ENCODE measurements at regions not wholly inside any gene's neighbourhood (a gene's known extent, or its start where the extent isn't known, plus 50 kb on each side); places are given as distances from the start of the nearest gene placed in this dataset.

DNA sequence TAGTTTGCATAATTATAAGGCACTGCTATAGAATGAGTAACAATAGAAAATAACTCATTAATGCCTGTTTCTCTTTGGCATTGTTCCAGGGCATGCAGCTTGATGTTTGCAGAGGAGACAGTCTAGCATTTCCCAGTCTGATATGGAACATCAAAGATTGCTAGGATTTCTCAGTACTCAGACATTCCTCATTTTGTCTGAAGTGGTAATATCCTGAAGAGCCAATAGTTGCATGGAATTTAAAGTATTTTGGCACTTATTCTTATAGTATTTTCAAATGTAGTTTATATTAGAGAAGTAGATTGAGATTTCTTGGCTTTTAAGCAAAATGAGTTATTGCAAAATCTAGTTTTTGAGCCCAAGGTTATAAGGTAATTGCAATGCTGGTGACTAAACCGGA lies 337.3 kb upstream of the E2F7 start:
- Mint-ChIP-seq H3K9me3 (peaks cover 0 to 4% (median 0%) of the 10 kb centered on the region in 8 donors), H3K4me3 (no peak overlapping the region), H3K4me1 (no peaks in the 10 kb centered on the region), H3K27ac (no peak overlapping the region), H3K36me3 (no peaks in the 10 kb centered on the region), H3K27me3 (no peaks in the 10 kb centered on the region)
- no peaks in the 10 kb centered on the region for H3K4me1 ChIP-seq (ENCODE audit: insufficient read depth, low read length)
- no peak overlapping the region for H3K27ac ChIP-seq (ENCODE audit: low read depth, low read length)
- ChIA-PET CTCF (ENCODE audit: partially characterized antibody) (no interaction called here), POLR2A (ENCODE audit: partially characterized antibody) (no interaction called here)
- no peaks in the 10 kb centered on the region for H3K27me3 ChIP-seq (ENCODE audit: insufficient read depth, low read length)
- H3K36me3 ChIP-seq (ENCODE audit: insufficient read depth, low read length), result no peaks in the 10 kb centered on the region
- intact Hi-C loops (cut with micrococcal nuclease), result no loop called here
- DNase-seq, result no peak
- no peaks in the 10 kb centered on the region for H3K9me3 ChIP-seq (ENCODE audit: control insufficient read depth in 1 of 2, low read length in 2 of 2)
- no peak overlapping the region for H3K4me3 ChIP-seq (ENCODE audit: low read length in 2 of 2)

DNA sequence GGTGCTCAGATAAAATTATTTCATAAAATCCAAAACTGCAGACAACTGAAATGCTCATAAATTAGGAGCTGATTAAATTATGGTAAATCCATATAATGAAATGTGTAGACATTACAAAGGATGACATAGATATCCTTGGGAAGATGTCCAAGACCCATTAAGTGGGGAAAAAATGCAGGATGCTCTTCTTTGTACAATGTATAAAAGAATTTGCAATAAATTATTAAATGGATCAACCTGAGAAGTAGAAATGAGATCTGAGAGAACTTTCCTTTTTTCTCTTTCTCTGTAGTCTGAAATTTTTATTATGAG lies 336.4 kb upstream of the E2F7 start:
- Mint-ChIP-seq H3K4me3 (no peak overlapping the region), H3K36me3 (no peaks in the 10 kb centered on the region), H3K27me3 (no peaks in the 10 kb centered on the region), H3K9me3 (peaks cover 0 to 8% (median under 1%) of the 10 kb centered on the region in 8 donors), H3K27ac (no peak overlapping the region), H3K4me1 (no peaks in the 10 kb centered on the region)
- Histone ChIP-seq H3K4me3 (ENCODE audit: low read length in 2 of 2) (no peak overlapping the region), H3K27ac (ENCODE audit: low read depth, low read length) (no peak overlapping the region), H3K4me1 (ENCODE audit: insufficient read depth, low read length) (no peaks in the 10 kb centered on the region), H3K36me3 (ENCODE audit: insufficient read depth, low read length) (no peaks in the 10 kb centered on the region), H3K9me3 (ENCODE audit: control insufficient read depth in 1 of 2, low read length in 2 of 2) (no peaks in the 10 kb centered on the region), H3K27me3 (ENCODE audit: insufficient read depth, low read length) (no peaks in the 10 kb centered on the region)
- POLR2A ChIA-PET (ENCODE audit: partially characterized antibody), result no interaction called here
- intact Hi-C loops (cut with micrococcal nuclease), result no loop called here
- DNase-seq, result no peak
- CTCF ChIA-PET (ENCODE audit: partially characterized antibody), result no interaction called here

DNA sequence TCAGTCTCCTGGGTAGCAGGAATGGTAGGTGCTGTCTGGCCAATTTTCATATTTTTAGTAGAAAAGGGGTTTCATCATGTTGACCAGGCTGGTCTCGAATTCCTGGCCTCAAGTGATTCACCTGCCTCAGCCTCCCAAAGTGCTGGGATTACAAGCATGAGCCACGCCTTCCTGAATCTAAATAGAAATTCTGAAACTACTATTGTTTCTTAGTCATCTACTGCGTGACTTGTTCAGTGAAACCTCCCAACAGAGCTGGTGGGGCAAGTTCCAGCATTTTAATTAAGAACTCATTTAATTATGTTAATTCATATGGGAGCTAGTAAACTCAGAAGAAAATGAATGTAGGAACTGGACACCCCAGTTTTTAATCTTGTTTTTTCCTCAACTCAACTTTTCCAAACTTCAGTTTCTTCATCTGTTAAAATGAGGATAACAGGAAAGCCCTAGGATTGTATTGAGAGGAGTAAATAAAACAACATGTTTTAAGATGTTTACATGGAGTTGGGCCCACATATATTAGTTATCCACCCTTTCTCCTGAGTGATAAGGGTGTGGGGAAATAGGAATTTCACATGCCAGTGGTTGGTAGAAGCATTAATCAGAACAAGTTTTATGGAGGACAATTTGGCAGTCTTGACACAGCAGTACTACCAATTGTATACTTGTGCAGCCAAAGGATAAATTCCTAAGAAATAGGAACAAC lies 335.8 kb upstream of the E2F7 start:
- Mint-ChIP-seq H3K4me1 (no peaks in the 10 kb centered on the region), H3K36me3 (no peaks in the 10 kb centered on the region), H3K27ac (no peak overlapping the region), H3K4me3 (no peak overlapping the region), H3K27me3 (no peaks in the 10 kb centered on the region), H3K9me3 (peaks cover 0 to 8% (median under 1%) of the 10 kb centered on the region in 8 donors)
- Histone ChIP-seq H3K4me3 (ENCODE audit: low read length in 2 of 2) (no peak overlapping the region), H3K4me1 (ENCODE audit: insufficient read depth, low read length) (no peaks in the 10 kb centered on the region), H3K27ac (ENCODE audit: low read depth, low read length) (no peak overlapping the region), H3K9me3 (ENCODE audit: control insufficient read depth in 1 of 2, low read length in 2 of 2) (no peaks in the 10 kb centered on the region), H3K36me3 (ENCODE audit: insufficient read depth, low read length) (no peaks in the 10 kb centered on the region), H3K27me3 (ENCODE audit: insufficient read depth, low read length) (no peaks in the 10 kb centered on the region)
- no peak for DNase-seq
- CTCF ChIA-PET (ENCODE audit: partially characterized antibody), result no interaction called here
- POLR2A ChIA-PET (ENCODE audit: partially characterized antibody), result no interaction called here
- intact Hi-C loops (cut with micrococcal nuclease), result no loop called here

DNA sequence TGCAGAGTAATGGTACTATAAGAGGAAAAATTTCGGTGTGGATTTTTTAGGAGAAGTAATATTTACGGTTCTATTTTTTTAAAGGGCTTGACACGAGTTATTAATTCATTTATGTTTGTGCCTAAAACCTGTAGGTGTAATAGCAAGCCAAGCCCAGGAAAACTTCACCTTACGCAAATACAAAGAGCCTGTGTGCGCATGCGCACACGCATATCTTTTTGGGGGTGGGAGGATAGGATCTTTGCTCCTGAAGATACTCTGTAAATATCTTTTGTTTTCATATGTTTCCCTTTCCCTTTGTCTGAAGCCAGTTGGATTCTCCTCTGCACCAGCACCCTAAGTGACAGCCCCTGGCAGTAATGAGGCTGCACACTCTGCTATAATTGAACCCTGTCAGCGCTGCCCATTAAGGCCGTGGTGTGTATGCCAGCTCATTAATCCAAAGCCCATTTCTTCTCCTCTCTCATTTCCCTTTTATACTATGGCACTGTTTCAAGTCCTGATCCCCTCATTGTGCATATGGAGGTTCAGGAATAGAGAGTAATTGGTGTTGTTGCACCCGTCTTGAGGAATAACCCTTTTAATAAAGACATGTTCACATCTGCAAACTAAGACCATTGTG lies 327.2 kb upstream of the E2F7 start:
- no peak overlapping the region for H3K27ac ChIP-seq (ENCODE audit: low read depth, low read length)
- CTCF ChIA-PET (ENCODE audit: partially characterized antibody), result no interaction called here
- intact Hi-C loops (cut with micrococcal nuclease), result no loop called here
- POLR2A ChIA-PET (ENCODE audit: partially characterized antibody), result no interaction called here
- Mint-ChIP-seq H3K36me3 (no peaks in the 10 kb centered on the region), H3K4me1 (no peaks in the 10 kb centered on the region), H3K4me3 (no peak overlapping the region), H3K9me3 (peaks cover 0 to 6% (median 1%) of the 10 kb centered on the region in 8 donors), H3K27me3 (no peaks in the 10 kb centered on the region), H3K27ac (no peak overlapping the region)
- no peaks in the 10 kb centered on the region for H3K27me3 ChIP-seq (ENCODE audit: insufficient read depth, low read length)
- H3K4me3 ChIP-seq (ENCODE audit: low read length in 2 of 2), result no peak overlapping the region
- no peaks in the 10 kb centered on the region for H3K36me3 ChIP-seq (ENCODE audit: insufficient read depth, low read length)
- no peaks in the 10 kb centered on the region for H3K4me1 ChIP-seq (ENCODE audit: insufficient read depth, low read length)
- no peak for DNase-seq
- H3K9me3 ChIP-seq (ENCODE audit: control insufficient read depth in 1 of 2, low read length in 2 of 2), result no peaks in the 10 kb centered on the region

DNA sequence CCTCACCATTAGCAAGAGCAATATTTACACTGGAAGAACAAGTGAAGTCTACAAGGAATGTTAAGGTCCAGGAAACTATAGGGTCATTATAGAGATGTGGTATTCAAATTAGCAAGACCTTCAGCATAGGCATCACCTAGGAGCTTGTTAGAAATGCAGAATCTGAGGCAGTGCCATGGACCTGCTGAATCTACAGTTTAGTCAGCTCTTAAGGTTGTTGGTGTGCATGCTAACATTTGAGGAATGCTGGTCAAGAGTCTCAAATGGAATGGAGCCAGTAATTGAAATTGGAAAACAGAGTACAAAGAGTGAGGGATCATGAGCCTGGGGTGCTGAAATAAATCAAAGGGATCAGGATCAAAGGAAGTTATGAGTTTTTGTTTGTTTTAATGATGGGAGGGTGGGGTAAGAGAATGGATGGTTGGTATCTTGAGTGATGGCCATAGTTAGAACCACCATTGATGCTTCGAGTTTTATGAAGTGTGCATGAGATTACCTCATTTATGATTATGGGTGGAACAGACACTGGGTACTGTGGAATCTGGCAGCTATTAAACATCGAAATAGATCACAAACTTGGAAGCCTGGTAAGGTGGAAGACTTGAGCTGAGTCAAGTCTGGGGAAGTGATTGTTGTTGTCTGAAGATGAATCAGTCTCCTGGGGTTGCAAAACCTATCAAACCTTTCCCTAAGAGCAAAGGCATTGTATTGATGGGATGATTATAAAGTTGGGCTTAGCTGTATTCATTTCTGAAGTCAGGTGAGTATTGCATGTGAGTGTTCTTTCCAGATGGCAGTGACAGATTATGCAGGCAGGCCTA lies 323.3 kb upstream of the E2F7 start:
- peaks cover 0 to 6% (median 1%) of the 10 kb centered on the region in 8 donors for H3K9me3 Mint-ChIP-seq
- POLR2A ChIA-PET (ENCODE audit: partially characterized antibody), result no interaction called here
- intact Hi-C loops (cut with micrococcal nuclease), result no loop called here

DNA sequence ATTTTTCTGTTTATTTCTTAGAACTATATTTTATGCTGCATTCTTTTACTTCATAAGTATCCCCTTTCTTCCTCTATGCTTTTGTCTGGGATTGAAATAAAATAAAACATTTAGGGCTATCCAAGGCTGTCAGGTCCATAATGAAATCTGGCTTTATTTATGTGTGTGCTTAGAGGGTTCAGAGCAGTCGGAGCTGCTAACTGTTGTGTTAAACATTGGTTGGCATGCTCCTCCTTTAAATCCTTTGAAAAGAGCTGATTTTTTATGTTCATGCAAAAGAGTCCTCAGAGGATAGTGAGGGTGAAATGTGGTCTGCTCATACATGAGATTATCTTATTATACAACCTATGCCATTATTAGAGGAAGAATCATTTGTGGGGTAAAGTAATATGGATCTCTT lies 322.3 kb upstream of the E2F7 start:
- H3K4me3 Mint-ChIP-seq, result no peak overlapping the region
- POLR2A ChIA-PET (ENCODE audit: partially characterized antibody), result no interaction called here

More for the DNA sequence above, 323.3 kb upstream of the E2F7 start:
- no peak overlapping the region for H3K27ac ChIP-seq (ENCODE audit: low read depth, low read length)
- H3K36me3 ChIP-seq (ENCODE audit: insufficient read depth, low read length), result no peaks in the 10 kb centered on the region
- Mint-ChIP-seq H3K4me1 (no peaks in the 10 kb centered on the region), H3K27me3 (no peaks in the 10 kb centered on the region), H3K4me3 (no peak overlapping the region), H3K27ac (no peak overlapping the region), H3K36me3 (no peaks in the 10 kb centered on the region)
- CTCF ChIA-PET (ENCODE audit: partially characterized antibody), result no interaction called here
- H3K27me3 ChIP-seq (ENCODE audit: insufficient read depth, low read length), result no peaks in the 10 kb centered on the region
- no peaks in the 10 kb centered on the region for H3K9me3 ChIP-seq (ENCODE audit: control insufficient read depth in 1 of 2, low read length in 2 of 2)
- DNase-seq, result no peak
- no peaks in the 10 kb centered on the region for H3K4me1 ChIP-seq (ENCODE audit: insufficient read depth, low read length)
- H3K4me3 ChIP-seq (ENCODE audit: low read length in 2 of 2), result no peak overlapping the region

DNA sequence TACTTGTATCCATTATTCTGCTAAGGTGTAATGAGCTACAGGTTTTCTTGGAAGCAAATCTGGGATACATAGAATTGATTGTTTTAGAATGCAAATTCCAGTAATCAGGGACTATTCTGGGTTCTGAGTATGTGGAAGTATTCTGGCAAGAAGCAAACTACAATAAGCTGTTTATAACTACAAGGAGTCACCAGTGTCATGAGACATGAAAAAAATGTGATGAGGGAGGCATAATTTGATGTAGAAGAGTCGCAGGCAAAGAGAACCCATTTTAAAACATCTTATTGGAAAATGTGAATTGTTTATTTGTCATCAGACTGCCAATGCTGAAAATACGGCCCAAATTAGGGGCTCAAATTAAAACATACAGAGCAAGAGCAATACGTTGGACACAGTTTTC lies 321.8 kb upstream of the E2F7 start:
- Histone ChIP-seq H3K27ac (ENCODE audit: low read depth, low read length) (no peak overlapping the region), H3K4me1 (ENCODE audit: insufficient read depth, low read length) (no peaks in the 10 kb centered on the region), H3K27me3 (ENCODE audit: insufficient read depth, low read length) (no peaks in the 10 kb centered on the region), H3K9me3 (ENCODE audit: control insufficient read depth in 1 of 2, low read length in 2 of 2) (no peaks in the 10 kb centered on the region), H3K36me3 (ENCODE audit: insufficient read depth, low read length) (no peaks in the 10 kb centered on the region), H3K4me3 (ENCODE audit: low read length in 2 of 2) (no peak overlapping the region)
- intact Hi-C loops (cut with micrococcal nuclease), result no loop called here
- H3K27me3 Mint-ChIP-seq, result no peaks in the 10 kb centered on the region
- no peaks in the 10 kb centered on the region for H3K4me1 Mint-ChIP-seq
- no peak overlapping the region for H3K4me3 Mint-ChIP-seq
- ChIA-PET CTCF (ENCODE audit: partially characterized antibody) (interaction anchor here (1.0 kb wide), 1 partner anchor 34 kb away, joined by 3 read pairs; no protein-coding TSS in a partner anchor), POLR2A (ENCODE audit: partially characterized antibody) (no interaction called here)
- H3K27ac Mint-ChIP-seq, result no peak overlapping the region
- no peak for DNase-seq
- H3K36me3 Mint-ChIP-seq, result no peaks in the 10 kb centered on the region
- H3K9me3 Mint-ChIP-seq, result peaks cover 0 to 8% (median 1%) of the 10 kb centered on the region in 8 donors

More for the DNA sequence above, 322.3 kb upstream of the E2F7 start:
- no peak overlapping the region for H3K4me3 ChIP-seq (ENCODE audit: low read length in 2 of 2)
- H3K27ac ChIP-seq (ENCODE audit: low read depth, low read length), result no peak overlapping the region
- no peaks in the 10 kb centered on the region for H3K27me3 ChIP-seq (ENCODE audit: insufficient read depth, low read length)
- no peaks in the 10 kb centered on the region for H3K36me3 ChIP-seq (ENCODE audit: insufficient read depth, low read length)
- H3K9me3 ChIP-seq (ENCODE audit: control insufficient read depth in 1 of 2, low read length in 2 of 2), result no peaks in the 10 kb centered on the region
- DNase-seq, result no peak
- Mint-ChIP-seq H3K36me3 (no peaks in the 10 kb centered on the region), H3K4me1 (no peaks in the 10 kb centered on the region), H3K27me3 (no peaks in the 10 kb centered on the region), H3K27ac (no peak overlapping the region), H3K9me3 (peaks cover 0 to 6% (median 2%) of the 10 kb centered on the region in 8 donors)
- H3K4me1 ChIP-seq (ENCODE audit: insufficient read depth, low read length), result no peaks in the 10 kb centered on the region
- intact Hi-C loops (cut with micrococcal nuclease), result no loop called here
- CTCF ChIA-PET (ENCODE audit: partially characterized antibody), result interaction anchor here (1.0 kb wide), 1 partner anchor 34 kb away, joined by 3 read pairs; no protein-coding TSS in a partner anchor
